ENCODE measurements at regions not wholly inside any gene's neighbourhood (a gene's known extent, or its start where the extent isn't known, plus 50 kb on each side); places are given as distances from the start of the nearest gene placed in this dataset.

DNA sequence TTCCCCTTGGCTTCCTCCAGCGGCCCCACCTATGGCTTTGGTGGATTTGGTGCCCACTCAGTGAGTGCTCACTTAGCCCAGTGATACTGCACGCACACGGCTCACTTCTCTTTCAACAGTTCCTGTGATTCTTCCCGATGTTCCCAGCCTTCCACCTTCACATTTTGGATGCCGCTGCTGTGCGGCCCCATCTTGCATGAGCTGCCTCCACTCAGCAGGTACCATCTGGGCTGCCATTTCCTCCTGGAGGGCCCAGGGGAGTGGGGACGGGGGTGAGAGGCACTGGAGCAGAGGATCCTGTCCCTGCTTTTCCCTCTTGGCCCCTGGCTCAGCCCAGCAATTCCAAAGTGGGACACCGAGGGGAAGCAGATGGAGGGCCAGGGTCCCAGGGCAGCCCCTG is 323.3 kb upstream of the ZNF32 start:
- Histone ChIP-seq H3K4me3 (ENCODE audit: low read depth in 1 of 2, low read length in 2 of 2) (no peak overlapping the region), H3K27me3 (ENCODE audit: low read depth, low read length) (no peaks in the 10 kb centered on the region), H3K4me1 (ENCODE audit: control insufficient read depth in 1 of 2, insufficient read depth in 2 of 2, low read length in 2 of 2) (no peaks in the 10 kb centered on the region), H3K36me3 (ENCODE audit: control insufficient read depth in 1 of 2, insufficient read depth in 2 of 2, low read length in 2 of 2) (no peaks in the 10 kb centered on the region), H3K27ac (ENCODE audit: low read length) (no peak overlapping the region), H3K9me3 (ENCODE audit: control insufficient read depth in 1 of 2, low read length in 2 of 2) (no peaks in the 10 kb centered on the region)

DNA sequence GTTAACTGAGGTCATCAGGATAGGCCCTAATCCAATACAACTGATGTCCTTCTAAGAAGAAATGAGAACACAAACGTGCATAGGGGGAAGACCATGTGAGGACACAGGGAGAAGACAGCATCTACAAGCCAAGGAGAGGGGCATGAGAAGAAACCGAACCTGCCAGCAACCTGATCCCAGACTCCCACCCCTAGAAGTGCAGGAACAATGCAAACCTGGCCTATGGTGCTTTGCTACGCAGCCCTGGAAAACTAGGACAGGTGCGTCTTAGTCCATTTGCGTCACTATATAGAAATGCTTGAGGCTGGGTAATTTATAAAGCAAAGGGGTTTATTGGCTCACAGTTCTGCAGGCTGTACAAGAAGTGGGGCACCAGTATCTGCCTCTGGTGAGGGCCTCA is 322.6 kb upstream of the ZNF32 start:
- H3K36me3 ChIP-seq (ENCODE audit: control insufficient read depth in 1 of 2, insufficient read depth in 2 of 2, low read length in 2 of 2): no peaks in the 10 kb centered on the region
- no peak overlapping the region for H3K27ac ChIP-seq (ENCODE audit: low read length)
- no peaks in the 10 kb centered on the region for H3K4me1 ChIP-seq (ENCODE audit: control insufficient read depth in 1 of 2, insufficient read depth in 2 of 2, low read length in 2 of 2)
- no peaks in the 10 kb centered on the region for H3K27me3 ChIP-seq (ENCODE audit: low read depth, low read length)
- no peaks in the 10 kb centered on the region for H3K9me3 ChIP-seq (ENCODE audit: control insufficient read depth in 1 of 2, low read length in 2 of 2)
- H3K4me3 ChIP-seq (ENCODE audit: low read depth in 1 of 2, low read length in 2 of 2): no peak overlapping the region

DNA sequence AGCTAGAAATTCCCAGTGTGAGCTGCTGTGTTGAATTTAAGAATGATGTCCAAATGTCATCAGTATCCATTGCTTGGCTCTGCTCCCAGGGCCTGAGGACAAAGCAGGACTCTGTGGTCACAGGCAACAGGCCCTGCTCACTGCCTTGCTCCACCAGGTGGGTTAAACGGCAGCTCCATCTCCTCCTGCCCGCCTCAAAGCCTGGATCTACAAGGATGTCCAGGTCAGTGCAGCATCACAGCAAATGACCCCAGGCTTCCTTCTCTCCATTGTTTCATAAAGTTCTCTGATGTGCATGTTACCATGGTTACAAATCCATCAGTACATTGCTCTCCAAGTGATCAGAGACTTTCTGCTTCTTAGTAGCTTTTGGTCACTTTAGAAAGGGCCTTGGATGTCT is 322.0 kb upstream of the ZNF32 start:
- H3K4me3 ChIP-seq (ENCODE audit: low read depth in 1 of 2, low read length in 2 of 2): no peak overlapping the region
- H3K4me1 ChIP-seq (ENCODE audit: control insufficient read depth in 1 of 2, insufficient read depth in 2 of 2, low read length in 2 of 2): no peaks in the 10 kb centered on the region
- no peaks in the 10 kb centered on the region for H3K36me3 ChIP-seq (ENCODE audit: control insufficient read depth in 1 of 2, insufficient read depth in 2 of 2, low read length in 2 of 2)
- no peaks in the 10 kb centered on the region for H3K9me3 ChIP-seq (ENCODE audit: control insufficient read depth in 1 of 2, low read length in 2 of 2)
- H3K27ac ChIP-seq (ENCODE audit: low read length): no peak overlapping the region
- no peaks in the 10 kb centered on the region for H3K27me3 ChIP-seq (ENCODE audit: low read depth, low read length)

DNA sequence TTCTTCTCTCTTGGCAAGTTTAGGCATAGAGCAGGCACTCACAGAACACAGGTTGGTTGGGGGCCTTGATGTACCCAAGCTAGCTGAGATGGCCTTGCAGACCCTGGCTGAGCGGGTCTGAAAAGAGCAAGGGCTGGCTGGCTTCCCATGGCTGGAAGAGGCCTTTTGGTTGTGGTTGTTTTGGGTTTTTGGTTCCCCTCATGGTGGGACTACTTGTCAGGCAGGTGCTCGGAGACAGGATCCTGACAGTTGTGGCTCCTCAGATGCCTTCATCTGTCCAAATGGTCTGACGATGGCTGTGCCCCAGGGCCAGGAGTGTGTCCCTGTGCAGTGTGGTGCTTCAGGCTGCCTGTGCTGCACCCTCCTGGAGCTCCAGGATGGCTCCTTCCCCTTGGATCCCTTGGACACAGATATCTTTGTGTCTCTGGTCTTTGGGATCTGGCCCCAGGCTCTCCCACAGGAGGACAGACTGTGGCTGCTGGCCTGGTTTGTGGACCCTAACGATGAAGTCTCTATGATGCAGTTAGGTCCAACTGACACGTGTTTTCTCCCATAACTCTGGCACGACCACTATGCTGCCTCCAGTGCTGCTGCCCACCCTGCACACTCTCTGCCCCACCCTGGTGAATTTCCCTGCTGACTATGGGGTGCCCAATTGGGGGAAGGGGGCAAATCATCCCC is 321.5 kb upstream of the ZNF32 start:
- Histone ChIP-seq H3K4me1 (ENCODE audit: control insufficient read depth in 1 of 2, insufficient read depth in 2 of 2, low read length in 2 of 2) (no peaks in the 10 kb centered on the region), H3K27me3 (ENCODE audit: low read depth, low read length) (no peaks in the 10 kb centered on the region), H3K36me3 (ENCODE audit: control insufficient read depth in 1 of 2, insufficient read depth in 2 of 2, low read length in 2 of 2) (no peaks in the 10 kb centered on the region), H3K27ac (ENCODE audit: low read length) (no peak overlapping the region), H3K4me3 (ENCODE audit: low read depth in 1 of 2, low read length in 2 of 2) (no peak overlapping the region), H3K9me3 (ENCODE audit: control insufficient read depth in 1 of 2, low read length in 2 of 2) (no peaks in the 10 kb centered on the region)

DNA sequence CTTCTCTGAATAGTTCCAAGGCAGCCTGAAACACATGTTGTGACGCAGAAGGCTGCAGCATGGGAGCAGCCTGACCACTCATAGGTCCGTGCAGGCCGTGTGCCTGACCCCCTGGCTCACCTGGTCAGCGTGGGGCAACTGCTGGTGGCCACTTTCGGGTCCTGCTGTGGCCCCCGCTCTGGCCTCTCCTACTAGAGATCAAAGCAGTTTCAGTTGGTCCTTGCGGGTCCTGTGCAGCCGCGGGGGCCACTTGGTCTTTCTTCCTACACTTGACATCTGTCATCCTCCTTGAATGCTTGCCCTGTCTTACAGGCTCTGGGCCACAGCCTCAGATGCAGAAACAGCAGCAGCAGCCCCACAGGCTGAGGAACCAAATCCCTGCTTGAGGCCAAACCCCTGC is 320.8 kb upstream of the ZNF32 start:
- Histone ChIP-seq H3K4me1 (ENCODE audit: control insufficient read depth in 1 of 2, insufficient read depth in 2 of 2, low read length in 2 of 2) (no peaks in the 10 kb centered on the region), H3K27me3 (ENCODE audit: low read depth, low read length) (no peaks in the 10 kb centered on the region), H3K4me3 (ENCODE audit: low read depth in 1 of 2, low read length in 2 of 2) (no peak overlapping the region), H3K27ac (ENCODE audit: low read length) (no peak overlapping the region), H3K36me3 (ENCODE audit: control insufficient read depth in 1 of 2, insufficient read depth in 2 of 2, low read length in 2 of 2) (no peaks in the 10 kb centered on the region), H3K9me3 (ENCODE audit: control insufficient read depth in 1 of 2, low read length in 2 of 2) (no peaks in the 10 kb centered on the region)

DNA sequence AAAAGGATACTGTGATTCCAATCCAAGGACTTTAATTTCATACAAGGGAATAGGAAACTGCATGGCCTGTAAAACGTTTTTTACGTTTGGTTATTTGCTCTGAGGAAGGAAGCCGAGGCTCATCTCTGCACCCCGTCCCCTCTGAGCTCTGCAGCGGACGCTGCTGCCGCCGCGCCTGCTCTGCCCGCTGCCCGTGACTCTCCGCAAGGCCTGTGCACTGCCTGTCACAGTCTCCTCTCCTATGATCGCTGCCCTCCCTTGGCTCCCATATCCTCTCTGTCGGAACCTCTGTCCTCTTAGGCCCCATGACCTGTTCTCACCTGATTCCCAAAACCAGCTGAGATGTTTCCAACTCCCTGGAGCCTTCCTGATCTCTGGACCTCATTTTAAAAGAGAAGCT is 320.3 kb upstream of the ZNF32 start:
- no peak overlapping the region for H3K4me3 ChIP-seq (ENCODE audit: low read depth in 1 of 2, low read length in 2 of 2)
- no peaks in the 10 kb centered on the region for H3K27me3 ChIP-seq (ENCODE audit: low read depth, low read length)
- H3K27ac ChIP-seq (ENCODE audit: low read length): no peak overlapping the region

DNA sequence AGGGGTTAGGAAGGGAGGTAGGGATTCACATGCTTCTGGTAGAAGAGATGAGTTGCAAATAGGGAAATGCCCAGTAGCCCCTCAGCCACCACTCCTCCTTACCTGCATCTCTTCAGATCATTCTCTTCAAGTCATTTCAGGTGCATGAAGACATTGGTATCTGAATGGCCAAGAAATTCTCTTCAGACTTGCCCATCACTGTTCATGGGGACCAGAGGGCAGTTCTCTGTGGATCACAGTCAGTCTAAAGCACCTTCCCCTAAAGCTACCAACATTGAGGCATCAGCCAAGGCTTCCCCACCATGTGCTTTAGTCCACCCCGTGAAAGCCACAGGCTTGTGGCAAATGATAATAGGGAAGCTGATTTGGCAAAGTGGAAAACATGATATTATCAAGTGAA is 319.4 kb upstream of the ZNF32 start:
- no peaks in the 10 kb centered on the region for H3K36me3 ChIP-seq (ENCODE audit: control insufficient read depth in 1 of 2, insufficient read depth in 2 of 2, low read length in 2 of 2)
- no peaks in the 10 kb centered on the region for H3K9me3 ChIP-seq (ENCODE audit: control insufficient read depth in 1 of 2, low read length in 2 of 2)
- peaks cover 0 to 2% of the 10 kb centered on the region in 2 donors for H3K4me1 ChIP-seq (ENCODE audit: control insufficient read depth in 1 of 2, insufficient read depth in 2 of 2, low read length in 2 of 2)
- H3K27me3 ChIP-seq (ENCODE audit: low read depth, low read length): no peaks in the 10 kb centered on the region
- no peak overlapping the region for H3K4me3 ChIP-seq (ENCODE audit: low read depth in 1 of 2, low read length in 2 of 2)
- no peak overlapping the region for H3K27ac ChIP-seq (ENCODE audit: low read length)

More for the DNA sequence above, 320.3 kb upstream of the ZNF32 start:
- Histone ChIP-seq H3K4me1 (ENCODE audit: control insufficient read depth in 1 of 2, insufficient read depth in 2 of 2, low read length in 2 of 2) (no peaks in the 10 kb centered on the region), H3K9me3 (ENCODE audit: control insufficient read depth in 1 of 2, low read length in 2 of 2) (no peaks in the 10 kb centered on the region), H3K36me3 (ENCODE audit: control insufficient read depth in 1 of 2, insufficient read depth in 2 of 2, low read length in 2 of 2) (no peaks in the 10 kb centered on the region)

DNA sequence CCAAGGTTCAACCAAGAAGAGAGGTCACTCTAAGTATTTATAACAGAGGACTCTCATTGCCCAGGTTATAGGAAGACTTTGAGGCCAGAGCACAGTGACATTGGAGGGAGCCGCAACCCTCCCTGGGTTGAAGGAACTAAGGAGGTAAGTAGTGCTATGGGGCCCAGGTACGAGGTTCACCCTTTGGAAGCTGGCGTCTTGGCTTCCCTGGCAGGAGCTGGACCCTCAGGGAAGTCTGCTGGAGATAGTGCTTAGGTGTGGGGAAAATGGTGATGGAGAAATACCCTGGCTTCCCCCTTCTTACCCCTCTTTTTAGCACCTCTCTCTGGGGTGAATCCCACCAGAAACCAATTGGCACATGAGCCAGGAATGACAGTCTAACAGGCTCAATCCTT is 317.9 kb upstream of the ZNF32 start:
- Histone ChIP-seq H3K27ac (ENCODE audit: low read length) (no peak overlapping the region), H3K4me1 (ENCODE audit: control insufficient read depth in 1 of 2, insufficient read depth in 2 of 2, low read length in 2 of 2) (peaks cover 0 to 9% of the 10 kb centered on the region in 2 donors), H3K4me3 (ENCODE audit: low read depth in 1 of 2, low read length in 2 of 2) (no peak overlapping the region), H3K27me3 (ENCODE audit: low read depth, low read length) (no peaks in the 10 kb centered on the region), H3K36me3 (ENCODE audit: control insufficient read depth in 1 of 2, insufficient read depth in 2 of 2, low read length in 2 of 2) (no peaks in the 10 kb centered on the region), H3K9me3 (ENCODE audit: control insufficient read depth in 1 of 2, low read length in 2 of 2) (no peaks in the 10 kb centered on the region)

DNA sequence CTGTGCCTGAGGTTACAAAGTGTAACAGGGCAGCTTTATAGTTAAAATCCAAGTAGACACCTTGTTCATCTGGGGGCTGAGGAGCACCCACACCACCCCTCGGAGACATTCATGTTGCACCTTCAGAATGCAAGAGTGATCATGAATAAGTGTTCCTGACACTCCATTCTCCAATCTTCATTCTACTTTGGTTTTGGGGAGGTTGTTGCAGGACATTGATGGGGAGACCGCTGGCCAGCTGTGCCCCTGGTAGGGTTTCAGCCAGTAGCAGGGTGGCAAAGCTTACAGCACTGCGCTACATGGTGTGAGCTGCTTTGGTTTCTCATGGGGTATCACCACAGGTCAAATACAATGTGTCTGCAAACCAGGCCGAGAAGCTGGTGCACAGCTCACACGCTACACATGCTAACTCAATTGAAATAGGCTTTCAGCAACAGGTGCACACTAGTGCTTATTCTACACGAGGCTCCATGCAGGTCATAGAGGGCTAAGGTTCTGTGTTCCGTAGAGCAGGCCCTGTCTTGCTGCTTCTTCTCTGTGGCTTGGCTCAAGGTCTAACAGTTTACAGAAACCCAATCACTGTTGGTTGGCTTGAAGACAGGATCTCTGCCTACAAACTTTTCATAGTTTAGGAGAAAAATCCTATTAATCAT is 317.4 kb upstream of the ZNF32 start:
- no peaks in the 10 kb centered on the region for H3K27me3 ChIP-seq (ENCODE audit: low read depth, low read length)
- no peaks in the 10 kb centered on the region for H3K36me3 ChIP-seq (ENCODE audit: control insufficient read depth in 1 of 2, insufficient read depth in 2 of 2, low read length in 2 of 2)
- no peaks in the 10 kb centered on the region for H3K9me3 ChIP-seq (ENCODE audit: control insufficient read depth in 1 of 2, low read length in 2 of 2)
- no peak overlapping the region for H3K27ac ChIP-seq (ENCODE audit: low read length)
- peaks cover 0 to 9% of the 10 kb centered on the region in 2 donors for H3K4me1 ChIP-seq (ENCODE audit: control insufficient read depth in 1 of 2, insufficient read depth in 2 of 2, low read length in 2 of 2)
- H3K4me3 ChIP-seq (ENCODE audit: low read depth in 1 of 2, low read length in 2 of 2): no peak overlapping the region

DNA sequence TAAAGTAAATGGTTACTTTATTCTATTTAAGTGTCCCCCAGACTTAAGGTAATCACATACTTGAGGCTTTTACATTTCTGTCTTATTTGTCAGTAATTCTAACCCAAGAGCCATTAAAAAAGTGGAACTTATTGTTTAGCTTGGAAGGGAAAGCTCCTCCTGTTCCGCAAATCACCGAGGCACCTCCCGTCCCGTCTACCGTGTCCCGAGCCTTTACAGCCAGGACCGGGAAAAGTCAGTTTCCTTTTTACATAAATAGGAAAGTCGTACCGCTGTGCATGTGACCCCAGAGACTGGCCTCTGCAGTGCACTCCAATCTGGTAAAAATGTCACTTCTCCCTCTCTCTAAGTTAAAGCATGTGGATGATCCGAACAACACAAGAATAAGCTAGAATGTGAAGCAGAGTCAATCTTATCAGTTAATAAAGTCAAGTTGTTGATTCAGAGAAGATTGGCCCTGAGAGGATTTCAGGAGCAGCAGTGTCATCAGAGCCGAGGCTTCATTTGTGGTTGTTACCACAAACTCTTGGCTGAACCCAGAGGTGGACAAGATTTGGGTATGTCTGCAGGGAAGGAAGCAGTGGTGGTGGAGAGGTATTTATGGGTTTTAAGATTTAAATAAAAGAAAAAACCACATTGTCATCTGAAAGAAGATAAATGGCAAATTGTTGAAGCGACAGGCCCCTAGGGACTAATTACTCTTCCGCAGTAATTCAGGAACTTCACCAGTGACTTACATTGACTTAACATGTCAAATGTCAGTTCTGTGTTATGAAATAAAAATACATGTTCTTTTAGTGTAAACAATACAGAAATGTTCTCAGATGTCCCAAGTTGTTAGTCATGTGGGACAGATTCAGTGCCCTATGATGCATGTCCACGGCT is 316.6 kb upstream of the ZNF32 start:
- Histone ChIP-seq H3K4me1 (ENCODE audit: control insufficient read depth in 1 of 2, insufficient read depth in 2 of 2, low read length in 2 of 2) (peaks cover 0 to 9% of the 10 kb centered on the region in 2 donors), H3K9me3 (ENCODE audit: control insufficient read depth in 1 of 2, low read length in 2 of 2) (no peaks in the 10 kb centered on the region), H3K36me3 (ENCODE audit: control insufficient read depth in 1 of 2, insufficient read depth in 2 of 2, low read length in 2 of 2) (no peaks in the 10 kb centered on the region), H3K27ac (ENCODE audit: low read length) (peak overlapping the region; percentile 6), H3K27me3 (ENCODE audit: low read depth, low read length) (no peaks in the 10 kb centered on the region), H3K4me3 (ENCODE audit: low read depth in 1 of 2, low read length in 2 of 2) (no peak overlapping the region)

DNA sequence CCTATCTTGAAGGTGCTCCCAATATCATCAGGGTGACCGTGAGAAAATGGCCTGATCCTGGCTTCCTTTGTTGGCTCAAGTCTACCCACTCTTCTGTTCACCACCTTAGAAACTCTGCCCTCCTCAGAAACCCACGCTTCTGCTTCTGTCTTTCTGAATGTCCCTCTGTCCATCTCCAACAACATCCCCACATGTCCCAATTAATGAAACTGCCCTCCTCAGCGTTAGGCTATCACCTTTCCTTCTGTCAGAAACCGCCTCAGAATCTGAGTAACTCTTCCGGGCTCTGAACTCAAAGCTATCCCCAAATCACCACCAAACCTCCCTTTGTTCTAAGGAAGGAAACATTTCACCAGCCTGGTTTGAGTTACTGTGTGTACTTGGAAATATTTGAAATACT is 315.8 kb upstream of the ZNF32 start:
- Histone ChIP-seq H3K27me3 (ENCODE audit: low read depth, low read length) (no peaks in the 10 kb centered on the region), H3K36me3 (ENCODE audit: control insufficient read depth in 1 of 2, insufficient read depth in 2 of 2, low read length in 2 of 2) (no peaks in the 10 kb centered on the region), H3K9me3 (ENCODE audit: control insufficient read depth in 1 of 2, low read length in 2 of 2) (no peaks in the 10 kb centered on the region), H3K27ac (ENCODE audit: low read length) (peak overlapping the region; percentile 6), H3K4me3 (ENCODE audit: low read depth in 1 of 2, low read length in 2 of 2) (no peak overlapping the region), H3K4me1 (ENCODE audit: control insufficient read depth in 1 of 2, insufficient read depth in 2 of 2, low read length in 2 of 2) (peaks cover 0 to 9% of the 10 kb centered on the region in 2 donors)
